Endothelial cell (in vitro differentiated cells): ENCODE measurements at regions not wholly inside any gene's neighbourhood (a gene's known extent, or its start where the extent isn't known, plus 50 kb on each side); places are given as distances from the start of the nearest gene placed in this dataset.

ENCODE experiments used
- DNase-seq: peaks from one replicate; pipeline ENCODE4 v3.0.0; 2021; ENCODE audit warnings: low spot score
- H3K27ac Mint-ChIP-seq: one replicate; pipeline ENCODE4 v1.8.0; 2021; ENCODE audit warnings: mixed read lengths, inconsistent platforms; ENCODE audit not compliant: unreplicated experiment
- H3K27me3 Mint-ChIP-seq: one replicate; pipeline ENCODE4 v1.8.0; 2021; ENCODE audit warnings: mild to moderate bottlenecking, moderate library complexity, mixed read lengths, inconsistent platforms; ENCODE audit not compliant: unreplicated experiment
- H3K36me3 Mint-ChIP-seq: one replicate; pipeline ENCODE4 v1.8.0; 2021; ENCODE audit warnings: mild to moderate bottlenecking, low read depth, mixed read lengths, inconsistent platforms; ENCODE audit not compliant: unreplicated experiment
- H3K4me1 Mint-ChIP-seq: one replicate; pipeline ENCODE4 v1.8.0; 2021; ENCODE audit warnings: mild to moderate bottlenecking, mixed read lengths, inconsistent platforms; ENCODE audit not compliant: unreplicated experiment
- H3K4me3 Mint-ChIP-seq: one replicate; pipeline ENCODE4 v1.8.0; 2021; ENCODE audit warnings: mild to moderate bottlenecking, mixed read lengths, inconsistent platforms; ENCODE audit not compliant: unreplicated experiment
- H3K9me3 Mint-ChIP-seq: one replicate; pipeline ENCODE4 v1.8.0; 2021; ENCODE audit warnings: mixed read lengths, inconsistent platforms; ENCODE audit not compliant: unreplicated experiment
- TF ChIP-seq, protein P1 (sequence below): fragments of 200-600 bp; sonication (generic); IDR thresholded peaks from one replicate; pipeline ENCODE4 v1.5.0; 2021; ENCODE audit warnings: antibody characterized with exemption; ENCODE audit not compliant: unreplicated experiment

DNA sequence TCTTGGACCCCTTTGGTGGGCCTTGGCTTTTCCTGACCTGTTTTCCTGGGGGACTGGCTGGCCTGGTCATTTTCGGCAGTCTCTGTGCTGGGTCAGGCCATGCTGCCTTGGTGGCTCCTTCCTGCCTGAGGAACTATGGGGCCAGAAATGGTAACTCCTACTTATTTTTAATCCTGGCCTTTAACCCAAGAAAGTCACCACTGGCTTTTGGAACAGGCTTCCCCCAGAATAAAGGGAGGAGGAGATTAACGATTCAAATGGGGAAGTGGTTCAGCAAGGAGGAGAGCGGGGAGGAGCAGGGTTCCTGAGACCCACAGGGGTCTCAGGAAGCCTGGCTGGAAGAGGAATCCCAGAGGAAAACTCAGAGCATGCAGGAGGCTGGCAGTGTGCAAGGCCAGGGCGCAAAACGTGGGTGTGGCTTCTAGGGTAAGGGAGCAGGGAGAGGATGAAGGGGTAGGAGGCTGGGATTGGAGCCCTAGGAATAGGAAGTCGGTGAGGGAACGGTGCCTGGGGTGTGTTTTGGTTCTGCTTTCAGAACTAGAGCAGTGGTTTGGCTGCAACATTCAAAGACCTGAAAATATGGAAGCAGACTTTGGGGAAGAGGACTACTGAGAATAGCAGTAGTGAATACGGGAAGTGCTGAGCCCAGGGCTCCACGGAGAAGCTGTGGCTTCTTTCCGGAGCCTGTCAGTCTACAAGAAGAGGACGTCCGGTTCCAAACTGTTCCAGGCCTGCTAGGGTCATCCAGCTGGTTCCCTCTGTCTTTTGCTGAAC is 271.1 kb upstream of the KLF4 start:
- H3K36me3 Mint-ChIP-seq = no peaks in the 10 kb centered on the region
- H3K9me3 Mint-ChIP-seq = no peaks in the 10 kb centered on the region
- H3K27me3 Mint-ChIP-seq = no peaks in the 10 kb centered on the region
- H3K27ac Mint-ChIP-seq = peak overlapping the region; percentile 44
- no peak for DNase-seq
- no peak overlapping the region for H3K4me3 Mint-ChIP-seq
- TF ChIP-seq, protein P1, sequence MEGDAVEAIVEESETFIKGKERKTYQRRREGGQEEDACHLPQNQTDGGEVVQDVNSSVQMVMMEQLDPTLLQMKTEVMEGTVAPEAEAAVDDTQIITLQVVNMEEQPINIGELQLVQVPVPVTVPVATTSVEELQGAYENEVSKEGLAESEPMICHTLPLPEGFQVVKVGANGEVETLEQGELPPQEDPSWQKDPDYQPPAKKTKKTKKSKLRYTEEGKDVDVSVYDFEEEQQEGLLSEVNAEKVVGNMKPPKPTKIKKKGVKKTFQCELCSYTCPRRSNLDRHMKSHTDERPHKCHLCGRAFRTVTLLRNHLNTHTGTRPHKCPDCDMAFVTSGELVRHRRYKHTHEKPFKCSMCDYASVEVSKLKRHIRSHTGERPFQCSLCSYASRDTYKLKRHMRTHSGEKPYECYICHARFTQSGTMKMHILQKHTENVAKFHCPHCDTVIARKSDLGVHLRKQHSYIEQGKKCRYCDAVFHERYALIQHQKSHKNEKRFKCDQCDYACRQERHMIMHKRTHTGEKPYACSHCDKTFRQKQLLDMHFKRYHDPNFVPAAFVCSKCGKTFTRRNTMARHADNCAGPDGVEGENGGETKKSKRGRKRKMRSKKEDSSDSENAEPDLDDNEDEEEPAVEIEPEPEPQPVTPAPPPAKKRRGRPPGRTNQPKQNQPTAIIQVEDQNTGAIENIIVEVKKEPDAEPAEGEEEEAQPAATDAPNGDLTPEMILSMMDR = no peak
- H3K4me1 Mint-ChIP-seq = no peaks in the 10 kb centered on the region

DNA sequence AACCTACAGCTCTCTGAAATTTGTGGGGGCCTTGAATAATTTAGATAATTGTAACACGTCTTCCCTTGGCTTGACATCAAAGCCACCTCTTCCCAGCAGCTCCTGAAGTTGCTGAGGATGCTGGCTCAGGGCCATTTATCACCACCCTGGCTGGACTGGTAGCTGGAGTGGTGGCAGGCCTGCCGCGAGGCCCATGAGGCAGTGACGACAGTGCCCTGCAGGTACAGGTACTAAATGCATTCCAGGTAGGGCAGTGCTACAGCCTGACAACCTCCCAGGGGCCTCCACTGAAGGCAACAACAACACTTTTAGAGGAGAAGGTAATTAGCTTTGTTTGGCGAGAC is 270.2 kb upstream of the KLF4 start:
- TF ChIP-seq, protein P1 = no peak
- Mint-ChIP-seq H3K36me3 (no peaks in the 10 kb centered on the region), H3K4me3 (no peak overlapping the region), H3K27me3 (no peaks in the 10 kb centered on the region), H3K27ac (no peak overlapping the region), H3K4me1 (no peaks in the 10 kb centered on the region), H3K9me3 (no peaks in the 10 kb centered on the region)
- no peak for DNase-seq

DNA sequence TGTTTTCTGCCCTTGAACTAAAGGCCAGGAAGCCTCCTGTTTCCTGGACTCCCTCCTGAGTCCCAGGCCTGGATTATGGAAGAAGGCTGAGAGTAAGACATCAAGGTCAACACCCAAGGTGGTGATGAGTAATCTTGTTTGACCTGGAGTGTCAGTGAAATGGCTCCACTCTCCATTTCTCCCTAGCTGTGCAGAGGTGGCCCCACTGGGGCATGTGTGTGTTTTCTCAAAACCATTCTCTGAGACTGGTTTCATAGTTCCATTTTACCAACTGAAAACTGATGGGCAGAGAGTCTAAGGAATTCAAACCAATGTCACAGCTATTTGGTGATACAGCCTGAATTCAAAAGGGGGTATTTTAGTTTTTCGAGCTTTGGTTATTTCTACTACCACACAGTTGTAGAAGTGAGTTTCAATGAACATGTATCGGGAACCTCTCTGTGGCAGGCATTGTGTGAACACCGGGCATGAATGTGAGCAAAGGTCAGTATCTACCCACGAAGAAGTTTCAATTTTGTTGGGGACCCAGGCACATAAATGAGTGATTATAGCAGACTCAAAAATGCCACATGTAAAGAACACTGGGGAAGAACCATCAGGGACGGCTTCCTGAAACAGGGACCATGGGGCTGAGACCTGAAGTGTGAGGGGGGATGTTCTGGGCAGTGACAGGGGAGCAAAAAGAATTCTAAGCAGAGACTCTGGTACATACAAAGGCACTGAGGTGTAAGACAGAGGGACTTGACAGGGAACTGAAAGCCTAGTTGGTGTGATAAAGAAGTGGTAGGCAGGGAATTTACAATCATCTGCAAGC is 269.6 kb upstream of the KLF4 start:
- Mint-ChIP-seq H3K27me3 (no peaks in the 10 kb centered on the region), H3K4me3 (no peak overlapping the region), H3K27ac (no peak overlapping the region), H3K9me3 (no peaks in the 10 kb centered on the region), H3K36me3 (no peaks in the 10 kb centered on the region), H3K4me1 (no peaks in the 10 kb centered on the region)
- TF ChIP-seq, protein P1 = no peak
- no peak for DNase-seq

DNA sequence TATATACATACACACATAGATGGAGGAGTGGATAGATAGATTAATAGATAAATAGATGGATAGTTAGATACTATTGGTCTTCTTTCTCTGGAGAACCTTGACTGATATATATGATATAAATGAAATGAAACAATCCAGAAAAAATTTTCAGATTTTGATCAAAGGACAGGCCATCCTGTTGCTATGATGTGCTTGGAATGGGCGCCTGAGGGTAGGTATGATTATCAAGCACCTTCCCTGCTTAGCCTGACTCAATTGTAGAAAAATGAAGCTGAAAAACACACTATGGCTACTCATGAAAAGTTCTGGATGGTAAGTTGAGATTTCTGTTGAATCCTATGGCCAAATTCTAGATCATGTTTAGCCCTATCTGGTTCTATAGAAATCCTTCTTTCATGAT is 266.5 kb upstream of the KLF4 start:
- TF ChIP-seq, protein P1 = no peak
- DNase-seq = no peak
- no peaks in the 10 kb centered on the region for H3K9me3 Mint-ChIP-seq
- no peaks in the 10 kb centered on the region for H3K4me1 Mint-ChIP-seq
- no peaks in the 10 kb centered on the region for H3K36me3 Mint-ChIP-seq
- no peak overlapping the region for H3K27ac Mint-ChIP-seq
- H3K27me3 Mint-ChIP-seq = no peaks in the 10 kb centered on the region
- no peak overlapping the region for H3K4me3 Mint-ChIP-seq

DNA sequence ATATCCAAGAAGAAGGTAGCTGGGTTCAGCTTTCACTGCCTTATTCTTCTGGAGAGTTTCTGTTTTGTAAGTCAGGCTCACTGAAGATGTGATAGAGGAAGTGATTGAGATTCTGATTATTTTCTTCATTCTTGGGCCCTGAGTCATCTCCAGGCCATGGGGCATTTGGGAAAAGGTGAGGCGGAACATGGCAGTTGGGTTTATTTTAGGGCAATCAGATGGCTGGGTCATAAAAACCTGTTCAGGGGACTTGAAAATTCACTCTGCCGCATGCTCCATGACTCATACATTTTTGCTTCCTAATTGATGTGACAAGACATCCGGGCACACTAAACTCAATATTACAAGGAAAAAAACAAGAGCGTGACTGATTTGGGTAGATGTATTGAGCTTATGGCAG is 265.7 kb upstream of the KLF4 start:
- no peak for DNase-seq
- H3K9me3 Mint-ChIP-seq = no peaks in the 10 kb centered on the region
- no peaks in the 10 kb centered on the region for H3K27me3 Mint-ChIP-seq
- H3K4me1 Mint-ChIP-seq = no peaks in the 10 kb centered on the region
- no peaks in the 10 kb centered on the region for H3K36me3 Mint-ChIP-seq
- H3K4me3 Mint-ChIP-seq = no peak overlapping the region
- TF ChIP-seq, protein P1 = no peak
- H3K27ac Mint-ChIP-seq = no peak overlapping the region
